Panc1 (cell line): ENCODE measurements at regions not wholly inside any gene's neighbourhood (a gene's known extent, or its start where the extent isn't known, plus 50 kb on each side); places are given as distances from the start of the nearest gene placed in this dataset.

ENCODE experiments used
- ATAC-seq: fragments of 200-7000 bp; cut with Tn5 transposase; 2 replicates; pipeline ENCODE4 v1.9.1; 2020; ENCODE audit warnings: mild to moderate bottlenecking, moderate library complexity
- BruUV-seq: library from RNA; stranded (reverse); fragments of 400-500 nt; replicated peaks from 2 replicates; lab custom pipeline; 2021; lab: Mats Ljungman, UMichigan
- CTCF ChIA-PET: fragments of 300-600 bp; sonication (Branson Sonifier 250); formaldehyde crosslinking; loops from one replicate; lab custom pipeline; 2022; ENCODE audit warnings: antibody characterized with exemption; lab: Charles Lee
- POLR2A ChIA-PET: fragments of 300-600 bp; sonication (Branson Sonifier 250); formaldehyde crosslinking; loops from one replicate; lab custom pipeline; 2022; ENCODE audit warnings: antibody characterized with exemption; lab: Charles Lee
- DNase-seq: peaks from one replicate; pipeline ENCODE4 v3.0.0-alpha.2; 2010; ENCODE audit warnings: low read depth, low spot score
- H3K27ac ChIP-seq: 2 replicates; pipeline ENCODE4 v1.5.1; 2011; ENCODE audit warnings: mild to moderate bottlenecking, low read length, inconsistent platforms
- H3K27me3 ChIP-seq: fragments of 200-500 bp; sonication (Bioruptor generic); 2 replicates; pipeline ENCODE4 v1.6.0; 2014; ENCODE audit warnings: low read length, inconsistent platforms; ENCODE audit not compliant: control insufficient read depth, insufficient read depth
- H3K36me3 ChIP-seq: fragments of 200-500 bp; sonication (Bioruptor generic); 2 replicates; pipeline ENCODE4 v1.5.1; 2014; ENCODE audit warnings: inconsistent platforms, mild to moderate bottlenecking, low read length, moderate library complexity; ENCODE audit not compliant: control insufficient read depth, insufficient read depth
- H3K4me1 ChIP-seq: 2 replicates; pipeline ENCODE4 v1.5.1; 2011; ENCODE audit warnings: inconsistent platforms, mild to moderate bottlenecking, low read length, moderate library complexity; ENCODE audit not compliant: control insufficient read depth, insufficient read depth
- H3K4me3 ChIP-seq, 2 experiments: 2 replicates each; pipeline ENCODE4 v1.5.1; 2011 to 2012; ENCODE audit warnings: low read depth in 2 of 2, low read length in 2 of 2, mild to moderate bottlenecking in 2 of 2, inconsistent platforms in 1 of 2, moderate library complexity in 1 of 2
- H3K9me3 ChIP-seq: fragments of 200-500 bp; sonication (Bioruptor generic); 2 replicates; pipeline ENCODE4 v1.5.1; 2014; ENCODE audit warnings: low read depth, mild to moderate bottlenecking, inconsistent platforms, low read length, moderate library complexity; ENCODE audit not compliant: control insufficient read depth, insufficient read depth
- CTCF ChIP-seq: fragments of 450-650 bp; IDR thresholded peaks from 2 replicates; pipeline ENCODE4 v1.5.1; 2017; ENCODE audit warnings: mild to moderate bottlenecking
- POLR2AphosphoS5 ChIP-seq: IDR thresholded peaks from 2 replicates; pipeline ENCODE4 v1.6.1; 2012; ENCODE audit warnings: mild to moderate bottlenecking, low read depth, low read length, moderate library complexity
- REST ChIP-seq, 2 experiments: IDR thresholded peaks; 2 replicates each; pipeline ENCODE4 v1.6.1; 2011 to 2012; ENCODE audit warnings: low read depth in 2 of 2, control low read depth in 1 of 2, low read length in 1 of 2, mild to moderate bottlenecking in 1 of 2, moderate library complexity in 1 of 2; ENCODE audit not compliant: insufficient read depth in 1 of 2
- SIN3A ChIP-seq: IDR thresholded peaks from 2 replicates; pipeline ENCODE4 v1.6.1; 2012; ENCODE audit warnings: low read depth, mild to moderate bottlenecking, low read length, moderate library complexity, borderline replicate concordance; ENCODE audit not compliant: insufficient read depth
- TCF7L2 ChIP-seq: IDR thresholded peaks from 2 replicates; pipeline ENCODE4 v1.6.1; 2011; ENCODE audit warnings: mild to moderate bottlenecking, low read depth, low read length, inconsistent platforms
- in situ Hi-C: cut with HindIII; loops from 2 replicates; pipeline ENCODE4 v1.10.0; 2016; ENCODE audit warnings: low sequenced_read_pairs, low pct_unique_long_range_greater_than_20kb
- intact Hi-C: fragments of 100-400 bp; cut with micrococcal nuclease; formaldehyde crosslinking; loops from one replicate; pipeline ENCODE4 v1.10.0; 2022; ENCODE audit not compliant: unreplicated experiment

- intact Hi-C loops, result no loop called here
- TF ChIP-seq TCF7L2 (no peak), POLR2AphosphoS5 (no peak), SIN3A (no peak), CTCF (no peak), REST (IDR thresholded peaks at IDR 0.05; ENCODE audit: insufficient read depth in 1 of 2, low read depth in 2 of 2, low read length in 1 of 2) (no peak)
- H3K4me3 ChIP-seq, result peak overlapping the region; percentile 17 to 48; a peak in 3 of 4 replicates
- no peaks in the 10 kb centered on the region for H3K9me3 ChIP-seq
- H3K36me3 ChIP-seq, result no peaks in the 10 kb centered on the region
- ChIA-PET CTCF (no interaction called here), POLR2A (no interaction called here)
- in situ Hi-C loops, result no loop called here
- no TSS peak for BruUV-seq
- no peak overlapping the region for H3K27ac ChIP-seq
- ATAC-seq (0 out of 2 replicates have a peak, but pooled peaks have one; percentile 58), DNase-seq (no peak)
- no peaks in the 10 kb centered on the region for H3K27me3 ChIP-seq
- no peaks in the 10 kb centered on the region for H3K4me1 ChIP-seq
These were observed 272.9 kb downstream of the CDH20 start for GRCh38 chr18:61606068-61606660.

GRCh38 chr18:61605376-61606067, 272.3 kb downstream of the CDH20 start:
- H3K27ac ChIP-seq, result no peak overlapping the region
- in situ Hi-C loops, result no loop called here
- POLR2A ChIA-PET, result no interaction called here

More at GRCh38 chr18:61605376-61606067, 272.3 kb downstream of the CDH20 start:
- no peaks in the 10 kb centered on the region for H3K9me3 ChIP-seq
- no peaks in the 10 kb centered on the region for H3K27me3 ChIP-seq
- no TSS peak for BruUV-seq
- CTCF ChIA-PET, result no interaction called here
- peak overlapping the region in 1 of 2 experiments; percentile 48; a peak in 2 of 4 replicates for H3K4me3 ChIP-seq
- DNase-seq (no peak), ATAC-seq (no peak)
- H3K36me3 ChIP-seq, result no peaks in the 10 kb centered on the region
- TF ChIP-seq CTCF (no peak), TCF7L2 (no peak), POLR2AphosphoS5 (no peak), SIN3A (no peak), REST (IDR thresholded peaks at IDR 0.05; ENCODE audit: insufficient read depth in 1 of 2, low read depth in 2 of 2, low read length in 1 of 2) (no peak)
- no peaks in the 10 kb centered on the region for H3K4me1 ChIP-seq
- intact Hi-C loops, result no loop called here
